Mesodermal cell (in vitro differentiated cells): ENCODE measurements at regions not wholly inside any gene's neighbourhood (a gene's known extent, or its start where the extent isn't known, plus 50 kb on each side); places are given as distances from the start of the nearest gene placed in this dataset.
A peak's percentile ranks its signal among the peaks of the same experiment; 100 is the strongest.

Experiments
- H3K27ac ChIP-seq: 2 replicates; pipeline ENCODE4 v1.7.0; 2013; ENCODE audit warnings: mild to moderate bottlenecking, low read depth, low read length, moderate library complexity; ENCODE audit not compliant: severe bottlenecking
- H3K36me3 ChIP-seq: 2 replicates; pipeline ENCODE4 v1.7.1; 2013; ENCODE audit warnings: mild to moderate bottlenecking, low read length, moderate library complexity; ENCODE audit not compliant: control insufficient read depth, insufficient read depth
- H3K4me1 ChIP-seq: one replicate; pipeline ENCODE4 v1.7.1; 2013; ENCODE audit warnings: mild to moderate bottlenecking, low read length; ENCODE audit not compliant: insufficient read depth, control insufficient read depth, poor library complexity, severe bottlenecking
- H3K4me3 ChIP-seq: 2 replicates; pipeline ENCODE4 v1.7.0; 2013; ENCODE audit warnings: low read length, control low read depth, mild to moderate bottlenecking; ENCODE audit not compliant: insufficient read depth, poor library complexity, severe bottlenecking; ENCODE audit errors: extremely low read depth
- H3K9me3 ChIP-seq: 2 replicates; pipeline ENCODE4 v1.7.1; 2013; ENCODE audit warnings: mild to moderate bottlenecking, low read length, moderate library complexity; ENCODE audit not compliant: control insufficient read depth
- WGBS, 2 experiments: methylation state at CpG; one replicate each; pipeline ENCODE4 v1.1.5; 2013; ENCODE audit warnings: missing lambda C conversion rate in 2 of 2; ENCODE audit not compliant: insufficient coverage in 2 of 2; 5-methylcytosine and 5-hydroxymethylcytosine counted together

- 85 to 89% methylated on average over 1 to 2 of the region's 2 CpGs for whole genome bisulfite sequencing, 2 experiments
- H3K27ac ChIP-seq = no peak overlapping the region
- H3K36me3 ChIP-seq = no peaks in the 10 kb centered on the region
- H3K9me3 ChIP-seq = no peaks in the 10 kb centered on the region
- no peaks in the 10 kb centered on the region for H3K4me1 ChIP-seq
- H3K4me3 ChIP-seq = no peak overlapping the region
Observed at GRCh38 chr11:15726893-15727519, 612.3 kb downstream of the INSC start.

DNA sequence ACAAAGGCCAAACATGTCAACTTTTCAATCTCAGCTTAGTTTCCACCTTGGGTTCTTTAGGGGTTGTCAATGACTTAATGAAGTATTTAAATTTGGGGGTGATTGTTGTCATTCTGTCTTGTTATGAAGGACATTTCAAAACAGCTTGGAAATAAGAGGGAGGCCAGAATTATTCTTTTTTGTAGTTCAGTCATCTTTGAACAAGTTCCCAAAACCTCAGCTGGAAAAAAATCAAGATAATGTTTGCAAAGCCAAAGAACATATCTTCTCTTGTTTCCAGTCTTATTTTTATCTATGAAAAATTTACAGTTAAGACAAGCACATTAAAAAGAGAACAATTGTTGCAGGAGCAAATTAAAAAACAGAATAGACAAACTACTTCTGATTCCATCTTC lies 612.8 kb downstream of the INSC start:
- H3K36me3 ChIP-seq = no peaks in the 10 kb centered on the region
- no peaks in the 10 kb centered on the region for H3K9me3 ChIP-seq

GRCh38 chr11:15728207-15728606 lies 613.5 kb downstream of the INSC start:
- WGBS, 2 experiments = 100% methylated on average over 1 of the region's 1 CpG; no CpG with 5 or more reads in 1 of the 2 experiments
- H3K27ac ChIP-seq = no peak overlapping the region
- H3K4me3 ChIP-seq = no peak overlapping the region
- no peaks in the 10 kb centered on the region for H3K36me3 ChIP-seq
- no peaks in the 10 kb centered on the region for H3K9me3 ChIP-seq
- H3K4me1 ChIP-seq = no peaks in the 10 kb centered on the region

More for the DNA sequence above, 612.8 kb downstream of the INSC start:
- Histone ChIP-seq H3K4me1 (no peaks in the 10 kb centered on the region), H3K27ac (no peak overlapping the region), H3K4me3 (no peak overlapping the region)

DNA sequence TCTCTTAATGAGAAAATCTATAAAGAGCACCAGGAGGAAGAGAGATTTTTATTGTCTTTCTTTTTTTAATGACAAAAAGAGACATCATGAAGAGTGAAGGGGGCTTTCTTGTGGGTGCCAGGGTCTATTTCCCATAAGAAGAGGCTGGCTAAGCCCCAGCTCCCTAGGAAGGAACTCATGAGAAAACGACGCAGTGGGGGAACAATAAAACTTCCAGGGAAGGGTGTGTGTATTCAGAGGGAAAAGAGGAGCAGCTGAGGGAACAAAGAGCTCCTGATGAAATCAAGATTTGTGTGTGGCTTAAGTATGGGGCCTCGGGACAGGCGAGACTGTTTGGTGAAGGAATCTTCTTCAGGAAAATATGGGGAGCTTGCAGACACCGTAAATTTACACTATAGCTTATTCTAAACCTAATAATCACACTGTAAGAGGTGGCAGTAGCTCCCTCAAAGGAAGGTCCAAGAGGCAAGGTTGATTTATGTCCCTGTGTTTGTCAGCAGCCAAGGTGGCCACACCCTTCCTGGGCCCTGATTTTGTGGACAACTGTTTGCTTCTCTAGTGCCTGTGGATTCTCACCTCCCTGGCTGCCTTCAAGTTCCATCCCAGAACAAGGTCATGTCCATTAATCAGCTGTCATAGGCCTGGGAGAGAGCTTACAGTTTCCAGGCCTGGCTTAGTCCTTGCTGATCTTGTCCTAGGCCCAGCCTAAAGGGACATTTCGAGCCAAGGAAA lies 615.7 kb downstream of the INSC start:
- H3K4me1 ChIP-seq = no peaks in the 10 kb centered on the region
- no peak overlapping the region for H3K27ac ChIP-seq
- no peaks in the 10 kb centered on the region for H3K9me3 ChIP-seq
- WGBS, 2 experiments = 56 to 67% methylated on average over 3 of the region's 6 CpGs
- no peaks in the 10 kb centered on the region for H3K36me3 ChIP-seq
- no peak overlapping the region for H3K4me3 ChIP-seq

- Histone ChIP-seq H3K4me3 (no peak overlapping the region), H3K4me1 (no peaks in the 10 kb centered on the region), H3K36me3 (no peaks in the 10 kb centered on the region), H3K9me3 (no peaks in the 10 kb centered on the region), H3K27ac (no peak overlapping the region)
- 80 to 95% methylated on average over 3 to 4 of the region's 4 CpGs for WGBS, 2 experiments
Observed at GRCh38 chr11:15730995-15731385, 616.3 kb downstream of the INSC start.

- Histone ChIP-seq H3K27ac (no peak overlapping the region), H3K4me3 (no peak overlapping the region), H3K36me3 (no peaks in the 10 kb centered on the region), H3K4me1 (no peaks in the 10 kb centered on the region), H3K9me3 (no peaks in the 10 kb centered on the region)
- 86 to 88% methylated on average over 2 to 3 of the region's 4 CpGs for WGBS, 2 experiments
Observed at GRCh38 chr11:15735706-15736105, 620.6 kb downstream of the SOX6 start.

DNA sequence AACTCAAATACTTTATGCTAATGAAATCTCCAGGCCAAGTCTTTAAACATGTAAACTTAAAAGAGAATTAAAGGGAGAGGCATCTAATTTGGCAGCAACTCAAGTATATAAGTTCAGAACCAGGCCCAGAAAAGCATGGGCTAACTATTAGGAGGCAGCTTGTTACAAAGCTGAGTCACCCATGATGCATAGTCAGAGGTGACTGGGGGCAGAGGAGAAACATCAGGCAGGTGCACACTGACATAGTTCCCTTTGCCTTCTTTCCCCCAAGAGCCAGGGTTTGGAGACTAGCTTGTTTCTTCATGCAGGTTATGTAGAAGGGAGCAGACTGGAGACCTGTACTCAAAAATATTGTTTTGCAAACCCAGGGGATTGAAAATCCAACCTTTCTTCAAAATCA lies 619.0 kb downstream of the SOX6 start:
- Histone ChIP-seq H3K9me3 (no peaks in the 10 kb centered on the region), H3K4me3 (no peak overlapping the region), H3K4me1 (no peaks in the 10 kb centered on the region), H3K27ac (no peak overlapping the region), H3K36me3 (no peaks in the 10 kb centered on the region)

GRCh38 chr11:15738931-15739330 lies 617.4 kb downstream of the SOX6 start:
- Histone ChIP-seq H3K36me3 (no peaks in the 10 kb centered on the region), H3K4me3 (no peak overlapping the region), H3K4me1 (no peaks in the 10 kb centered on the region), H3K27ac (no peak overlapping the region), H3K9me3 (no peaks in the 10 kb centered on the region)
- 88 to 100% methylated on average over 1 to 4 of the region's 5 CpGs for WGBS, 2 experiments

- Histone ChIP-seq H3K4me3 (no peak overlapping the region), H3K36me3 (no peaks in the 10 kb centered on the region), H3K27ac (peak overlapping the region; percentile 43), H3K4me1 (no peaks in the 10 kb centered on the region), H3K9me3 (peaks cover 3% of the 10 kb centered on the region)
- WGBS, 2 experiments = 91 to 92% methylated on average over 7 of the region's 7 CpGs
Observed at GRCh38 chr11:15742626-15743519, 613.5 kb downstream of the SOX6 start.

DNA sequence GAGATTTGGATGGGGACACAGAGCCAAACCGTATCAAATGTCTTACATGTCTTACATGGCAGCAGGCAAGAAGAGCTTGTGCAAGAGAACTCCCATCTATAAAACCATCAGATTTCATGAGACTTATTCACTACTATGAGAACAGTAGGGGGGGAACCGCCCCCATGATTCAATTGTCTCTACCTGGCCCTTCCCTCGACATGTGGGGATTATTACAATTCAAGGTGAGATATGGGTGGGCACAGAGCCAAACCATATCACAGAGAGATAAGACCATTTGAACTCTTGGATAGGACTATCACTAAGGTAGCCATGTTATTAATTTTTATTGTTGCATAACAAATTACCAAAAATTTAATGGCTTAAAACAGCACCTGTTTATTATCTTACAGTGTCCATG lies 611.7 kb downstream of the SOX6 start:
- H3K27ac ChIP-seq = no peak overlapping the region
- no peak overlapping the region for H3K4me3 ChIP-seq
- 100% methylated on average over 1 to 3 of the region's 3 CpGs for WGBS, 2 experiments
- no peaks in the 10 kb centered on the region for H3K4me1 ChIP-seq
- no peaks in the 10 kb centered on the region for H3K36me3 ChIP-seq
- H3K9me3 ChIP-seq = peaks cover 3% of the 10 kb centered on the region
